K562 (cell line): ENCODE measurements at regions not wholly inside any gene's neighbourhood (a gene's known extent, or its start where the extent isn't known, plus 50 kb on each side); places are given as distances from the start of the nearest gene placed in this dataset.

ENCODE experiments used
- ATAC-seq: fragments of 200-7000 bp; cut with Tn5 transposase; 3 replicates; pipeline ENCODE4 v1.9.1; 2020; ENCODE audit warnings: moderate library complexity
- BruUV-seq: library from RNA; stranded (reverse); fragments of 400-500 nt; replicated peaks from 2 replicates; lab custom pipeline; 2021; lab: Mats Ljungman, UMichigan
- CTCF ChIA-PET: fragments of 300-600 bp; formaldehyde crosslinking; extraction: SDS; loops from one replicate; lab custom pipeline; 2021; ENCODE audit warnings: low intra/inter-chr PET ratio; lab: Yijun Ruan, JAX
- POLR2A ChIA-PET: fragments of 300-600, 350-650 bp; sonication (Branson Sonifier 250); formaldehyde crosslinking; extraction: SDS; loops from one replicate; lab custom pipeline; 2021; ENCODE audit warnings: antibody characterized with exemption, inconsistent platforms; lab: Yijun Ruan, JAX
- DNase-seq, 4 experiments: peaks; one replicate each; pipeline versions ENCODE4 v3.0.0 to v3.0.0-alpha.2; 2011 to 2018; ENCODE audit warnings: low spot score in 3 of 4, mixed read lengths in 3 of 4; ENCODE audit errors: extremely low read depth in 1 of 4
- FAIRE-seq: peaks from 2 replicates; lab custom pipeline; 2011; peaks lifted over from hg19 to GRCh38; lab: Jason Lieb, UNC
- H2AFZ ChIP-seq: 2 replicates; pipeline ENCODE4 v1.6.0; 2011; ENCODE audit warnings: low read depth, low read length, control low read depth, inconsistent platforms
- H3K27ac ChIP-seq: fragments of 200-600 bp; 3 replicates; pipeline ENCODE4 v1.8.0; 2011; ENCODE audit warnings: low read depth, mild to moderate bottlenecking, control low read depth, inconsistent platforms, low read length, moderate library complexity, mixed read lengths; ENCODE audit errors: extremely low read depth
- H3K27me3 ChIP-seq, 2 experiments: fragments of 300-600 bp in 1 of 2; 2 replicates in 1 of 2; 3 replicates in 1 of 2; pipeline versions ENCODE4 v1.6.0 to v1.8.0; 2011; ENCODE audit warnings: inconsistent platforms in 2 of 2, low read length in 2 of 2, mild to moderate bottlenecking in 1 of 2, mixed read lengths in 1 of 2, moderate library complexity in 1 of 2; ENCODE audit not compliant: control insufficient read depth in 2 of 2, insufficient read depth in 2 of 2
- H3K36me3 ChIP-seq: fragments of 300-600 bp; 3 replicates; pipeline ENCODE4 v1.8.0; 2011; ENCODE audit warnings: mild to moderate bottlenecking, low read length, inconsistent platforms; ENCODE audit not compliant: control insufficient read depth, insufficient read depth
- H3K4me1 ChIP-seq, 2 experiments: fragments of 200-600 bp in 1 of 2; replicated peaks in 1 of 2; 2 replicates in 1 of 2; 3 replicates in 1 of 2; pipeline versions ENCODE4 v1.5.1 to v1.8.0; 2011; ENCODE audit warnings: inconsistent platforms in 2 of 2, low read length in 2 of 2, mild to moderate bottlenecking in 1 of 2, mixed read lengths in 1 of 2, moderate library complexity in 1 of 2; ENCODE audit not compliant: control insufficient read depth in 2 of 2, insufficient read depth in 2 of 2
- H3K4me2 ChIP-seq: 2 replicates; pipeline ENCODE4 v1.6.1; 2011; ENCODE audit warnings: low read length, control low read depth, inconsistent platforms, mixed read lengths; ENCODE audit not compliant: insufficient read depth
- H3K4me3 ChIP-seq: fragments of 200-600 bp; sonication (generic), shearing (Covaris generic); 2 replicates; pipeline ENCODE4 v1.5.1; 2016; ENCODE audit warnings: control low read depth, inconsistent platforms
- H3K79me2 ChIP-seq: fragments of 200-600 bp; 3 replicates; pipeline ENCODE4 v1.8.0; 2011; ENCODE audit warnings: low read length, inconsistent platforms; ENCODE audit not compliant: control insufficient read depth, insufficient read depth
- H3K9ac ChIP-seq, 2 experiments: 2 replicates each; pipeline versions ENCODE4 v1.6.0 to v1.6.1; 2011; ENCODE audit warnings: low read depth in 2 of 2, low read length in 2 of 2, control low read depth in 1 of 2, inconsistent platforms in 1 of 2, mild to moderate bottlenecking in 1 of 2, mixed read lengths in 1 of 2; ENCODE audit not compliant: insufficient read depth in 1 of 2
- H3K9me1 ChIP-seq: one replicate; pipeline ENCODE4 v1.6.0; 2011; ENCODE audit warnings: inconsistent platforms, mild to moderate bottlenecking, low read length, moderate library complexity; ENCODE audit not compliant: control insufficient read depth, insufficient read depth
- H3K9me3 ChIP-seq: replicated peaks from 2 replicates; pipeline ENCODE4 v1.5.1; 2011; ENCODE audit warnings: low read depth, low read length, inconsistent platforms; ENCODE audit not compliant: control insufficient read depth, insufficient read depth
- H4K20me1 ChIP-seq: replicated peaks from 2 replicates; pipeline ENCODE4 v1.6.1; 2011; ENCODE audit warnings: low read length, inconsistent platforms, mixed read lengths; ENCODE audit not compliant: control insufficient read depth, insufficient read depth
- CCAR2 ChIP-seq: fragments of 200-400 bp; formaldehyde crosslinking; IDR thresholded peaks from 2 replicates; pipeline ENCODE4 v1.6.1; 2017; ENCODE audit warnings: mild to moderate bottlenecking, low read depth, low read length
- ETV5 ChIP-seq: sonication (generic); formaldehyde crosslinking; IDR thresholded peaks from 2 replicates; pipeline ENCODE4 v1.4.0; 2020; ENCODE audit warnings: low read depth, mild to moderate bottlenecking, missing genetic modification reagents
- GTF2E2 ChIP-seq: fragments of 200-800 bp; sonication (Bioruptor generic); IDR thresholded peaks from 2 replicates; pipeline ENCODE4 v1.6.1; 2016; ENCODE audit warnings: missing genetic modification characterization, missing compliant biosample characterization
- HDGF ChIP-seq: fragments of 450-650 bp; IDR thresholded peaks from 2 replicates; pipeline ENCODE4 v1.6.1; 2016
- HLTF ChIP-seq: fragments of 450-650 bp; IDR thresholded peaks from 2 replicates; pipeline ENCODE4 v1.6.1; 2016
- HMGN3 ChIP-seq: IDR thresholded peaks from 2 replicates; pipeline ENCODE4 v1.6.1; 2011; ENCODE audit warnings: borderline replicate concordance, low read depth, mild to moderate bottlenecking, mixed read lengths, low read length; ENCODE audit not compliant: insufficient read length; ENCODE audit errors: extremely low read depth
- HNRNPH1 ChIP-seq: fragments of 200-400 bp; formaldehyde crosslinking; optimal IDR thresholded peaks from 2 replicates; pipeline ENCODE3; 2017; ENCODE audit warnings: low read depth, mild to moderate bottlenecking, low read length, moderate library complexity
- NFE2L1 ChIP-seq: fragments of 450-650 bp; IDR thresholded peaks from 2 replicates; pipeline ENCODE4 v1.6.1; 2016; ENCODE audit warnings: missing genetic modification characterization, low read depth, mild to moderate bottlenecking, missing compliant biosample characterization, moderate library complexity, borderline replicate concordance
- PKNOX1 ChIP-seq: fragments of 450-650 bp; IDR thresholded peaks from 2 replicates; pipeline ENCODE4 v1.6.1; 2016
- PYGO2 ChIP-seq: fragments of 450-650 bp; IDR thresholded peaks from 2 replicates; pipeline ENCODE4 v1.6.1; 2016; ENCODE audit warnings: mild to moderate bottlenecking, missing genetic modification characterization, moderate library complexity, missing compliant biosample characterization
- SAFB2 ChIP-seq: fragments of 200-400 bp; formaldehyde crosslinking; IDR thresholded peaks from 2 replicates; pipeline ENCODE4 v1.6.1; 2018; ENCODE audit warnings: borderline replicate concordance, low read length, low read depth, moderate library complexity; ENCODE audit not compliant: severe bottlenecking
- SRF ChIP-seq, 2 experiments: fragments of 250-450, 450-650 bp in 1 of 2; sonication (Bioruptor Pico) in 1 of 2; sonication (generic) in 1 of 2; formaldehyde crosslinking; IDR thresholded peaks; 2 replicates each; pipeline versions ENCODE4 v1.5.0 to v1.5.1; 2020 to 2022; ENCODE audit warnings: mild to moderate bottlenecking in 1 of 2, missing genetic modification reagents in 1 of 2
- TAL1 ChIP-seq: fragments of 450-650 bp; IDR thresholded peaks from 2 replicates; pipeline ENCODE4 v1.6.1; 2016; ENCODE audit warnings: mild to moderate bottlenecking
- ZBTB49 ChIP-seq: sonication (generic); formaldehyde crosslinking; IDR thresholded peaks from 2 replicates; pipeline ENCODE4 v1.8.0; 2022; ENCODE audit warnings: missing genetic modification reagents, mild to moderate bottlenecking, borderline replicate concordance
- ZNF175 ChIP-seq: fragments of 200-800 bp; sonication (Bioruptor generic); IDR thresholded peaks from 2 replicates; pipeline ENCODE4 v1.6.1; 2016; ENCODE audit warnings: low read depth, mild to moderate bottlenecking, missing genetic modification characterization, missing compliant biosample characterization
- in situ Hi-C: fragments of 300-500 bp; cut with MboI; formaldehyde crosslinking; loops from 4 replicates; pipeline ENCODE4 v1.15.0; 2018; ENCODE audit warnings: inconsistent platforms, mixed read lengths
- intact Hi-C: fragments of 100-400 bp; cut with micrococcal nuclease; formaldehyde crosslinking; loops from 2 replicates; pipeline ENCODE4 v1.14.2; 2022

- H3K27me3 ChIP-seq: no peaks in the 10 kb centered on the region
- H3K9me3 ChIP-seq: no peaks in the 10 kb centered on the region
- ChIA-PET CTCF (no interaction called here), POLR2A (no interaction called here)
- in situ Hi-C loops: no loop called here
- no peak overlapping the region for H3K27ac ChIP-seq
- H3K4me3 ChIP-seq: no peak overlapping the region
- H3K4me2 ChIP-seq: no peak overlapping the region
- DNase-seq (no peak), FAIRE-seq (no peak), ATAC-seq (no peak)
- no TSS peak for BruUV-seq
- H3K9ac ChIP-seq: no peak overlapping the region
- no peak overlapping the region for H2AFZ ChIP-seq
- no peaks in the 10 kb centered on the region for H3K79me2 ChIP-seq
- no peaks in the 10 kb centered on the region for H3K4me1 ChIP-seq
- no peaks in the 10 kb centered on the region for H3K36me3 ChIP-seq
- H3K9me1 ChIP-seq: no peaks in the 10 kb centered on the region
- no peak for TF ChIP-seq PKNOX1
- no peak for TF ChIP-seq ZBTB49 (CRISPR knock-in tag)
- no peak for TF ChIP-seq TAL1
- no peak for TF ChIP-seq ETV5
- TF ChIP-seq HNRNPH1: no peak
- TF ChIP-seq SRF (CRISPR knock-in tag; IDR thresholded peaks at IDR 0.05): no peak
- no peak for TF ChIP-seq SAFB2
- TF ChIP-seq ZNF175 (CRISPR knock-in tag): no peak
- TF ChIP-seq HDGF: no peak
- TF ChIP-seq HLTF: no peak
- no peak for TF ChIP-seq NFE2L1 (tag)
- no peak for TF ChIP-seq CCAR2
- TF ChIP-seq HMGN3: no peak
- TF ChIP-seq PYGO2 (tag): no peak
- TF ChIP-seq GTF2E2 (tag): no peak
- intact Hi-C loops: no loop called here
- no peaks in the 10 kb centered on the region for H4K20me1 ChIP-seq
Measured at GRCh38 chr4:165663411-165663810, 209.6 kb upstream of the TLL1 start.
